Panc1 (cell line): ENCODE measurements at regions not wholly inside any gene's neighbourhood (a gene's known extent, or its start where the extent isn't known, plus 50 kb on each side); places are given as distances from the start of the nearest gene placed in this dataset.

ENCODE experiments used
- TF ChIP-seq, protein P1 (sequence below): fragments of 450-650 bp; IDR thresholded peaks from 2 replicates; pipeline ENCODE4 v1.5.1; 2017; ENCODE audit warnings: mild to moderate bottlenecking
- TF ChIP-seq, protein P2 (sequence below), 2 experiments: IDR thresholded peaks; 2 replicates each; pipeline ENCODE4 v1.6.1; 2011 to 2012; ENCODE audit warnings: low read depth in 2 of 2, control low read depth in 1 of 2, low read length in 1 of 2, mild to moderate bottlenecking in 1 of 2, moderate library complexity in 1 of 2; ENCODE audit not compliant: insufficient read depth in 1 of 2

DNA sequence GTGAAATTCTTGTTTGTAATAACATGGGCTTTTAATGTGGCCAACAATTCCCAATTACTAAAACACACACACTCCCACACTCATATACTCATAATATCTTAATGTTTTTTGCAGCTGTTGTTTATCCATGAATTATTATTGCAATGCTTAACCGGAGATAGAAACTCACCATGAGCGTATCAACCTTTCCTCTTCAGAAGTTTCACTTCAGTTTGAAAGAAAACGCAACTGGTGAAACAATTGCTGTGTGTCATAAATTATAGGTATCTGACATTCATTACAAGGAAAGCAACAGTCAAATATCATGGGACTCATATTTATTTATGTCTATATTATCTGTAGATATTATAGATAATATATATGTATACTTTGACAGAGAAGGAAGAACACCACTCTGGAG, 104.1 kb downstream of the HDGFL1 start:
- TF ChIP-seq, protein P1, sequence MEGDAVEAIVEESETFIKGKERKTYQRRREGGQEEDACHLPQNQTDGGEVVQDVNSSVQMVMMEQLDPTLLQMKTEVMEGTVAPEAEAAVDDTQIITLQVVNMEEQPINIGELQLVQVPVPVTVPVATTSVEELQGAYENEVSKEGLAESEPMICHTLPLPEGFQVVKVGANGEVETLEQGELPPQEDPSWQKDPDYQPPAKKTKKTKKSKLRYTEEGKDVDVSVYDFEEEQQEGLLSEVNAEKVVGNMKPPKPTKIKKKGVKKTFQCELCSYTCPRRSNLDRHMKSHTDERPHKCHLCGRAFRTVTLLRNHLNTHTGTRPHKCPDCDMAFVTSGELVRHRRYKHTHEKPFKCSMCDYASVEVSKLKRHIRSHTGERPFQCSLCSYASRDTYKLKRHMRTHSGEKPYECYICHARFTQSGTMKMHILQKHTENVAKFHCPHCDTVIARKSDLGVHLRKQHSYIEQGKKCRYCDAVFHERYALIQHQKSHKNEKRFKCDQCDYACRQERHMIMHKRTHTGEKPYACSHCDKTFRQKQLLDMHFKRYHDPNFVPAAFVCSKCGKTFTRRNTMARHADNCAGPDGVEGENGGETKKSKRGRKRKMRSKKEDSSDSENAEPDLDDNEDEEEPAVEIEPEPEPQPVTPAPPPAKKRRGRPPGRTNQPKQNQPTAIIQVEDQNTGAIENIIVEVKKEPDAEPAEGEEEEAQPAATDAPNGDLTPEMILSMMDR = no peak
- TF ChIP-seq, protein P2, sequence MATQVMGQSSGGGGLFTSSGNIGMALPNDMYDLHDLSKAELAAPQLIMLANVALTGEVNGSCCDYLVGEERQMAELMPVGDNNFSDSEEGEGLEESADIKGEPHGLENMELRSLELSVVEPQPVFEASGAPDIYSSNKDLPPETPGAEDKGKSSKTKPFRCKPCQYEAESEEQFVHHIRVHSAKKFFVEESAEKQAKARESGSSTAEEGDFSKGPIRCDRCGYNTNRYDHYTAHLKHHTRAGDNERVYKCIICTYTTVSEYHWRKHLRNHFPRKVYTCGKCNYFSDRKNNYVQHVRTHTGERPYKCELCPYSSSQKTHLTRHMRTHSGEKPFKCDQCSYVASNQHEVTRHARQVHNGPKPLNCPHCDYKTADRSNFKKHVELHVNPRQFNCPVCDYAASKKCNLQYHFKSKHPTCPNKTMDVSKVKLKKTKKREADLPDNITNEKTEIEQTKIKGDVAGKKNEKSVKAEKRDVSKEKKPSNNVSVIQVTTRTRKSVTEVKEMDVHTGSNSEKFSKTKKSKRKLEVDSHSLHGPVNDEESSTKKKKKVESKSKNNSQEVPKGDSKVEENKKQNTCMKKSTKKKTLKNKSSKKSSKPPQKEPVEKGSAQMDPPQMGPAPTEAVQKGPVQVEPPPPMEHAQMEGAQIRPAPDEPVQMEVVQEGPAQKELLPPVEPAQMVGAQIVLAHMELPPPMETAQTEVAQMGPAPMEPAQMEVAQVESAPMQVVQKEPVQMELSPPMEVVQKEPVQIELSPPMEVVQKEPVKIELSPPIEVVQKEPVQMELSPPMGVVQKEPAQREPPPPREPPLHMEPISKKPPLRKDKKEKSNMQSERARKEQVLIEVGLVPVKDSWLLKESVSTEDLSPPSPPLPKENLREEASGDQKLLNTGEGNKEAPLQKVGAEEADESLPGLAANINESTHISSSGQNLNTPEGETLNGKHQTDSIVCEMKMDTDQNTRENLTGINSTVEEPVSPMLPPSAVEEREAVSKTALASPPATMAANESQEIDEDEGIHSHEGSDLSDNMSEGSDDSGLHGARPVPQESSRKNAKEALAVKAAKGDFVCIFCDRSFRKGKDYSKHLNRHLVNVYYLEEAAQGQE (IDR thresholded peaks at IDR 0.05; ENCODE audit: insufficient read depth in 1 of 2, low read depth in 2 of 2, low read length in 1 of 2) = no peak
